ENCODE measurements at regions not wholly inside any gene's neighbourhood (a gene's known extent, or its start where the extent isn't known, plus 50 kb on each side); places are given as distances from the start of the nearest gene placed in this dataset.
A peak's percentile ranks its signal among the peaks of the same experiment; 100 is the strongest.
"Not testable (repeated sequence)": the region's sequence is repeated elsewhere in the genome, so short reads cannot be mapped to it uniquely, and the experiment has no call there.

GRCh38 chr5:176044431-176044830 is 76.3 kb upstream of the THOC3 start:
- ATAC-seq (ENCODE audit: low FRiP score); H3K36me3 ChIP-seq (ENCODE audit: control insufficient read depth in 1 of 2, insufficient read depth in 2 of 2, low read length in 1 of 2); H3K27me3 ChIP-seq (ENCODE audit: control insufficient read depth in 1 of 2, insufficient read depth in 2 of 2, low read length in 1 of 2); H3K27ac ChIP-seq (ENCODE audit: low read depth in 1 of 2, low read length in 2 of 2); H3K4me3 ChIP-seq (ENCODE audit: low read length in 2 of 2); DNase-seq; H3K9me3 ChIP-seq (ENCODE audit: control insufficient read depth, low read length); intact Hi-C loops (cut with DNase I); H3K4me1 ChIP-seq (ENCODE audit: control insufficient read depth in 1 of 2, insufficient read depth in 2 of 2, low read length in 2 of 2): not testable (repeated sequence)
- WGBS, 2 donors: 95 to 96% methylated on average over 6 to 7 of the region's 10 CpGs

GRCh38 chr5:176045442-176045841 is 77.3 kb upstream of the THOC3 start:
- H3K4me1 ChIP-seq (ENCODE audit: control insufficient read depth in 1 of 2, insufficient read depth in 2 of 2, low read length in 2 of 2); intact Hi-C loops (cut with DNase I); H3K4me3 ChIP-seq (ENCODE audit: low read length in 2 of 2); H3K27ac ChIP-seq (ENCODE audit: low read depth in 1 of 2, low read length in 2 of 2); DNase-seq; H3K36me3 ChIP-seq (ENCODE audit: control insufficient read depth in 1 of 2, insufficient read depth in 2 of 2, low read length in 1 of 2); H3K9me3 ChIP-seq (ENCODE audit: control insufficient read depth, low read length); H3K27me3 ChIP-seq (ENCODE audit: control insufficient read depth in 1 of 2, insufficient read depth in 2 of 2, low read length in 1 of 2); ATAC-seq (ENCODE audit: low FRiP score): not testable (repeated sequence)
- WGBS, 2 donors: 76 to 78% methylated on average over 10 to 11 of the region's 13 CpGs

GRCh38 chr5:176048671-176049070 is 80.6 kb upstream of the THOC3 start:
- intact Hi-C loops (cut with DNase I); H3K9me3 ChIP-seq (ENCODE audit: control insufficient read depth, low read length); H3K4me3 ChIP-seq (ENCODE audit: low read length in 2 of 2); ATAC-seq (ENCODE audit: low FRiP score); DNase-seq; H3K27ac ChIP-seq (ENCODE audit: low read depth in 1 of 2, low read length in 2 of 2); H3K27me3 ChIP-seq (ENCODE audit: control insufficient read depth in 1 of 2, insufficient read depth in 2 of 2, low read length in 1 of 2); H3K36me3 ChIP-seq (ENCODE audit: control insufficient read depth in 1 of 2, insufficient read depth in 2 of 2, low read length in 1 of 2); H3K4me1 ChIP-seq (ENCODE audit: control insufficient read depth in 1 of 2, insufficient read depth in 2 of 2, low read length in 2 of 2): not testable (repeated sequence)
- WGBS, 2 donors: 86 to 90% methylated on average over 6 of the region's 6 CpGs

GRCh38 chr5:176060472-176061268 is 92.6 kb upstream of the THOC3 start:
- WGBS, 2 donors: 1% methylated on average over 16 to 19 of the region's 65 CpGs
- peak; percentile 50 for ATAC-seq (ENCODE audit: low FRiP score)

GRCh38 chr5:176061269-176061622 is 93.1 kb upstream of the THOC3 start:
- WGBS, 2 donors: 19 to 20% methylated on average over 20 to 23 of the region's 30 CpGs
- H3K4me3 ChIP-seq (ENCODE audit: low read length in 2 of 2); H3K4me1 ChIP-seq (ENCODE audit: control insufficient read depth in 1 of 2, insufficient read depth in 2 of 2, low read length in 2 of 2); DNase-seq; H3K27ac ChIP-seq (ENCODE audit: low read depth in 1 of 2, low read length in 2 of 2); intact Hi-C loops (cut with DNase I); H3K9me3 ChIP-seq (ENCODE audit: control insufficient read depth, low read length); ATAC-seq (ENCODE audit: low FRiP score); H3K27me3 ChIP-seq (ENCODE audit: control insufficient read depth in 1 of 2, insufficient read depth in 2 of 2, low read length in 1 of 2); H3K36me3 ChIP-seq (ENCODE audit: control insufficient read depth in 1 of 2, insufficient read depth in 2 of 2, low read length in 1 of 2): not testable (repeated sequence)

More at GRCh38 chr5:176060472-176061268, 92.6 kb upstream of the THOC3 start:
- H3K4me3 ChIP-seq (ENCODE audit: low read length in 2 of 2); H3K36me3 ChIP-seq (ENCODE audit: control insufficient read depth in 1 of 2, insufficient read depth in 2 of 2, low read length in 1 of 2); H3K9me3 ChIP-seq (ENCODE audit: control insufficient read depth, low read length); DNase-seq; H3K4me1 ChIP-seq (ENCODE audit: control insufficient read depth in 1 of 2, insufficient read depth in 2 of 2, low read length in 2 of 2); H3K27me3 ChIP-seq (ENCODE audit: control insufficient read depth in 1 of 2, insufficient read depth in 2 of 2, low read length in 1 of 2); H3K27ac ChIP-seq (ENCODE audit: low read depth in 1 of 2, low read length in 2 of 2); intact Hi-C loops (cut with DNase I): not testable (repeated sequence)

GRCh38 chr5:176061660-176062059 is 93.5 kb upstream of the THOC3 start:
- intact Hi-C loops (cut with DNase I); H3K27ac ChIP-seq (ENCODE audit: low read depth in 1 of 2, low read length in 2 of 2); H3K9me3 ChIP-seq (ENCODE audit: control insufficient read depth, low read length); H3K27me3 ChIP-seq (ENCODE audit: control insufficient read depth in 1 of 2, insufficient read depth in 2 of 2, low read length in 1 of 2); H3K4me1 ChIP-seq (ENCODE audit: control insufficient read depth in 1 of 2, insufficient read depth in 2 of 2, low read length in 2 of 2); H3K4me3 ChIP-seq (ENCODE audit: low read length in 2 of 2); H3K36me3 ChIP-seq (ENCODE audit: control insufficient read depth in 1 of 2, insufficient read depth in 2 of 2, low read length in 1 of 2); DNase-seq: not testable (repeated sequence)
- WGBS, 2 donors: 29% methylated on average over 14 of the region's 21 CpGs; no CpG with 5 or more reads in 1 of the 2 donors
- ATAC-seq (ENCODE audit: low FRiP score): peak; percentile 29

GRCh38 chr5:176066262-176066945 is 98.3 kb upstream of the THOC3 start:
- 61 to 68% methylated on average over 3 to 4 of the region's 5 CpGs for WGBS, 2 donors
- H3K9me3 ChIP-seq (ENCODE audit: control insufficient read depth, low read length); intact Hi-C loops (cut with DNase I); H3K4me1 ChIP-seq (ENCODE audit: control insufficient read depth in 1 of 2, insufficient read depth in 2 of 2, low read length in 2 of 2); H3K27ac ChIP-seq (ENCODE audit: low read depth in 1 of 2, low read length in 2 of 2); DNase-seq; ATAC-seq (ENCODE audit: low FRiP score); H3K27me3 ChIP-seq (ENCODE audit: control insufficient read depth in 1 of 2, insufficient read depth in 2 of 2, low read length in 1 of 2); H3K36me3 ChIP-seq (ENCODE audit: control insufficient read depth in 1 of 2, insufficient read depth in 2 of 2, low read length in 1 of 2); H3K4me3 ChIP-seq (ENCODE audit: low read length in 2 of 2): not testable (repeated sequence)

- H3K9me3 ChIP-seq (ENCODE audit: control insufficient read depth, low read length); H3K27me3 ChIP-seq (ENCODE audit: control insufficient read depth in 1 of 2, insufficient read depth in 2 of 2, low read length in 1 of 2); H3K27ac ChIP-seq (ENCODE audit: low read depth in 1 of 2, low read length in 2 of 2); H3K4me3 ChIP-seq (ENCODE audit: low read length in 2 of 2); intact Hi-C loops (cut with DNase I); H3K36me3 ChIP-seq (ENCODE audit: control insufficient read depth in 1 of 2, insufficient read depth in 2 of 2, low read length in 1 of 2); ATAC-seq (ENCODE audit: low FRiP score); DNase-seq; H3K4me1 ChIP-seq (ENCODE audit: control insufficient read depth in 1 of 2, insufficient read depth in 2 of 2, low read length in 2 of 2): not testable (repeated sequence)
- WGBS, 2 donors: 68 to 76% methylated on average over 1 of the region's 1 CpG
These were observed 99.0 kb upstream of the THOC3 start for GRCh38 chr5:176067162-176067561.

- WGBS, 2 donors: 85 to 89% methylated on average over 5 of the region's 5 CpGs
- H3K27ac ChIP-seq (ENCODE audit: low read depth in 1 of 2, low read length in 2 of 2); H3K36me3 ChIP-seq (ENCODE audit: control insufficient read depth in 1 of 2, insufficient read depth in 2 of 2, low read length in 1 of 2); H3K9me3 ChIP-seq (ENCODE audit: control insufficient read depth, low read length); H3K27me3 ChIP-seq (ENCODE audit: control insufficient read depth in 1 of 2, insufficient read depth in 2 of 2, low read length in 1 of 2); ATAC-seq (ENCODE audit: low FRiP score); H3K4me3 ChIP-seq (ENCODE audit: low read length in 2 of 2); DNase-seq; intact Hi-C loops (cut with DNase I); H3K4me1 ChIP-seq (ENCODE audit: control insufficient read depth in 1 of 2, insufficient read depth in 2 of 2, low read length in 2 of 2): not testable (repeated sequence)
These were observed 99.8 kb upstream of the THOC3 start for GRCh38 chr5:176067948-176068347.
